Activated CD8-positive, alpha-beta T cell treated with anti-CD3 and anti-CD28 coated beads for 36 hours (primary cell): ENCODE measurements at regions not wholly inside any gene's neighbourhood (a gene's known extent, or its start where the extent isn't known, plus 50 kb on each side); places are given as distances from the start of the nearest gene placed in this dataset.

Experiments used
- ATAC-seq: fragments of 200-7000 bp; cut with Tn5 transposase; one replicate; pipeline ENCODE4 v1.10.0; 2021; ENCODE audit warnings: mild to moderate bottlenecking, moderate library complexity
- CTCF ChIA-PET: fragments of 350-600 bp; sonication (Branson Sonifier 250); formaldehyde crosslinking; loops from one replicate; lab custom pipeline; 2021; ENCODE audit warnings: antibody characterized with exemption; lab: Charles Lee
- POLR2A ChIA-PET: fragments of 350-600 bp; sonication (Branson Sonifier 250); formaldehyde crosslinking; loops from one replicate; lab custom pipeline; 2021; ENCODE audit warnings: antibody characterized with exemption; lab: Charles Lee
- DNase-seq: peaks from one replicate; pipeline ENCODE4 v3.0.0-alpha.2; 2020
- H3K27ac Mint-ChIP-seq: one replicate; pipeline ENCODE4 v1.8.0; 2021; ENCODE audit warnings: mild to moderate bottlenecking, mixed read lengths
- H3K27me3 Mint-ChIP-seq: one replicate; pipeline ENCODE4 v1.8.0; 2021; ENCODE audit warnings: mixed read lengths
- H3K36me3 Mint-ChIP-seq: one replicate; pipeline ENCODE4 v1.8.0; 2021; ENCODE audit warnings: low read depth, mixed read lengths
- H3K4me1 Mint-ChIP-seq: one replicate; pipeline ENCODE4 v1.8.0; 2021; ENCODE audit warnings: low read depth, mixed read lengths
- H3K4me3 Mint-ChIP-seq: one replicate; pipeline ENCODE4 v1.8.0; 2021; ENCODE audit warnings: mild to moderate bottlenecking, moderate library complexity, mixed read lengths
- H3K9me3 Mint-ChIP-seq: one replicate; pipeline ENCODE4 v1.8.0; 2021; ENCODE audit warnings: mixed read lengths
- intact Hi-C: fragments of 100-400 bp; cut with micrococcal nuclease; formaldehyde crosslinking; loops from one replicate; pipeline ENCODE4 v1.10.0; 2022
- TF ChIP-seq, protein P1 (sequence below): fragments of 200-600 bp; IDR thresholded peaks from one replicate; pipeline ENCODE4 v1.8.0; 2022; ENCODE audit warnings: antibody characterized with exemption, mild to moderate bottlenecking

DNA sequence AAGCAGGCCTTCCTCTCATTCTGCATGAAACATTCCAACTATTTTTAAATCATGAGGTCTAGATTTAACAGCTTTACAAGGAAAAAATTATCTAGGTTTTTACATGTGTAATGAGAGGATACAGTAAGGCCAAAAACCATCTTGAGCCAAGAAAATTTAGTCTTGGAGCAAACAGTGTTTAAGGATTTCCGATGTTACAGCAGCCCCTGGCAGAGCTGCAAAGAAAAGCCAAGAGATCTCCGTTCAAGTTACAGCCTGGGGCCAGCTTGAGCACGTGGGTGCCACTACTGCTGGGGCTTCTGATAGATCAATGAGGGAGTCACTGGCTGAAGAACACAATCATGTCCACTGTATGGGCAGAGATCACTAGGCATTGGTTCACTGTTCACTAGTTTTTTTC, 156.2 kb downstream of the EVX1 start:
- POLR2A ChIA-PET, result interaction anchor here (1.0 to 1.5 kb wide), 2 partner anchors 9 to 11 kb away, joined by 3 to 4 read pairs; no protein-coding TSS in a partner anchor
- peaks cover 18% of the 10 kb centered on the region for H3K27me3 Mint-ChIP-seq
- no peak overlapping the region for H3K27ac Mint-ChIP-seq

GRCh38 chr7:27399791-27400567, 157.4 kb downstream of the EVX1 start:
- ChIA-PET POLR2A (interaction anchor here (1.0 to 1.5 kb wide), 2 partner anchors 10 to 12 kb away, joined by 3 to 4 read pairs; no protein-coding TSS in a partner anchor), CTCF (no interaction called here)
- H3K4me3 Mint-ChIP-seq, result no peak overlapping the region
- no peaks in the 10 kb centered on the region for H3K4me1 Mint-ChIP-seq
- H3K9me3 Mint-ChIP-seq, result no peaks in the 10 kb centered on the region
- no peaks in the 10 kb centered on the region for H3K36me3 Mint-ChIP-seq
- TF ChIP-seq, protein P1, sequence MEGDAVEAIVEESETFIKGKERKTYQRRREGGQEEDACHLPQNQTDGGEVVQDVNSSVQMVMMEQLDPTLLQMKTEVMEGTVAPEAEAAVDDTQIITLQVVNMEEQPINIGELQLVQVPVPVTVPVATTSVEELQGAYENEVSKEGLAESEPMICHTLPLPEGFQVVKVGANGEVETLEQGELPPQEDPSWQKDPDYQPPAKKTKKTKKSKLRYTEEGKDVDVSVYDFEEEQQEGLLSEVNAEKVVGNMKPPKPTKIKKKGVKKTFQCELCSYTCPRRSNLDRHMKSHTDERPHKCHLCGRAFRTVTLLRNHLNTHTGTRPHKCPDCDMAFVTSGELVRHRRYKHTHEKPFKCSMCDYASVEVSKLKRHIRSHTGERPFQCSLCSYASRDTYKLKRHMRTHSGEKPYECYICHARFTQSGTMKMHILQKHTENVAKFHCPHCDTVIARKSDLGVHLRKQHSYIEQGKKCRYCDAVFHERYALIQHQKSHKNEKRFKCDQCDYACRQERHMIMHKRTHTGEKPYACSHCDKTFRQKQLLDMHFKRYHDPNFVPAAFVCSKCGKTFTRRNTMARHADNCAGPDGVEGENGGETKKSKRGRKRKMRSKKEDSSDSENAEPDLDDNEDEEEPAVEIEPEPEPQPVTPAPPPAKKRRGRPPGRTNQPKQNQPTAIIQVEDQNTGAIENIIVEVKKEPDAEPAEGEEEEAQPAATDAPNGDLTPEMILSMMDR, result no peak
- intact Hi-C loops, result no loop called here
- no peak overlapping the region for H3K27ac Mint-ChIP-seq
- peaks cover 12% of the 10 kb centered on the region for H3K27me3 Mint-ChIP-seq
- ATAC-seq (no peak), DNase-seq (no peak)

More for the DNA sequence above, 156.2 kb downstream of the EVX1 start:
- no peak overlapping the region for H3K4me3 Mint-ChIP-seq
- intact Hi-C loops, result no loop called here
- no peaks in the 10 kb centered on the region for H3K9me3 Mint-ChIP-seq
- ATAC-seq, result no peak
- no peaks in the 10 kb centered on the region for H3K36me3 Mint-ChIP-seq
- TF ChIP-seq, protein P1, result no peak
- H3K4me1 Mint-ChIP-seq, result no peaks in the 10 kb centered on the region
- CTCF ChIA-PET, result no interaction called here
- DNase-seq, result no peak

DNA sequence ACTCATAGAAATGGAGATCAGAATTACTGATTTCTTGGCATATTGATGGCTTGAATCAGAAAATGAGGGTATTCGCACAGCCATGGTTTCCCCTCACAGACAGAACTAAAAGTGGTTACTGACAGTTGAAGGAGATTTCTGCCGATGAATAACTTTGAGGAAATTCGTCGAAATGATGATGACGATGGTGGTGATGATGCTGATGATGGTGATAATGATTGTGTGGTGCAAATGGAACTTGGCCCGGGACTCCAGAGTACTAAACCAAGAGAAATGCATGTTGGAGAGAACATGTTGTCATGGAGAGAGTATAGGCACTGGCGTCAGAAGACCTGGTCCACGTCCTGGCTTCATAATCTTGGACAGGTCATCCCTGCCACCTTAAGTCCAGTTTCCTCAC, 163.2 kb downstream of the EVX1 start:
- no peak for DNase-seq
- Mint-ChIP-seq H3K36me3 (no peaks in the 10 kb centered on the region), H3K4me3 (no peak overlapping the region), H3K4me1 (no peaks in the 10 kb centered on the region), H3K27ac (no peak overlapping the region), H3K9me3 (no peaks in the 10 kb centered on the region), H3K27me3 (peaks cover 5% of the 10 kb centered on the region)
- ChIA-PET POLR2A (no interaction called here), CTCF (no interaction called here)
- ATAC-seq, result no peak
- TF ChIP-seq, protein P1, result no peak
- intact Hi-C loops, result no loop called here

- ATAC-seq (no peak), DNase-seq (no peak)
Measured at GRCh38 chr7:27409311-27409710, 166.7 kb downstream of the EVX1 start.

GRCh38 chr7:27409776-27410175, 167.2 kb downstream of the EVX1 start:
- POLR2A ChIA-PET, result no interaction called here
- ATAC-seq, result no peak

More at GRCh38 chr7:27409311-27409710, 166.7 kb downstream of the EVX1 start:
- peaks cover 8% of the 10 kb centered on the region for H3K27me3 Mint-ChIP-seq
- intact Hi-C loops, result no loop called here
- TF ChIP-seq, protein P1, result no peak
- H3K4me1 Mint-ChIP-seq, result no peaks in the 10 kb centered on the region
- ChIA-PET CTCF (no interaction called here), POLR2A (no interaction called here)
- no peak overlapping the region for H3K4me3 Mint-ChIP-seq
- H3K36me3 Mint-ChIP-seq, result no peaks in the 10 kb centered on the region
- no peaks in the 10 kb centered on the region for H3K9me3 Mint-ChIP-seq
- H3K27ac Mint-ChIP-seq, result no peak overlapping the region

More at GRCh38 chr7:27409776-27410175, 167.2 kb downstream of the EVX1 start:
- intact Hi-C loops, result no loop called here
- CTCF ChIA-PET, result no interaction called here
- Mint-ChIP-seq H3K4me3 (no peak overlapping the region), H3K27ac (no peak overlapping the region), H3K27me3 (peaks cover 10% of the 10 kb centered on the region), H3K36me3 (no peaks in the 10 kb centered on the region), H3K4me1 (no peaks in the 10 kb centered on the region), H3K9me3 (no peaks in the 10 kb centered on the region)
- TF ChIP-seq, protein P1, result no peak
- DNase-seq, result no peak
